DND-41 (cell line): ENCODE measurements at regions not wholly inside any gene's neighbourhood (a gene's known extent, or its start where the extent isn't known, plus 50 kb on each side); places are given as distances from the start of the nearest gene placed in this dataset.

Experiments used
- ATAC-seq: fragments of 200-7000 bp; cut with Tn5 transposase; 3 replicates; pipeline ENCODE4 v1.9.1; 2021; ENCODE audit warnings: low read depth; ENCODE audit not compliant: insufficient read depth
- DNase-seq: peaks from one replicate; pipeline ENCODE4 v3.0.0-alpha.2; 2020
- H2AFZ ChIP-seq: 2 replicates; pipeline ENCODE4 v1.6.0; 2012; ENCODE audit warnings: low read depth, low read length
- H3K27ac ChIP-seq: 2 replicates; pipeline ENCODE4 v1.5.1; 2012; ENCODE audit warnings: low read length, inconsistent platforms
- H3K27me3 ChIP-seq: fragments of 200-600 bp; sonication (generic); 2 replicates; pipeline ENCODE4 v1.6.0; 2012; ENCODE audit warnings: low read length, mild to moderate bottlenecking, inconsistent platforms; ENCODE audit not compliant: insufficient read depth, poor library complexity
- H3K36me3 ChIP-seq: 2 replicates; pipeline ENCODE4 v1.5.1; 2012; ENCODE audit warnings: low read length, inconsistent platforms; ENCODE audit not compliant: insufficient read depth
- H3K4me1 ChIP-seq: 2 replicates; pipeline ENCODE4 v1.5.1; 2012; ENCODE audit warnings: mild to moderate bottlenecking, low read length; ENCODE audit not compliant: insufficient read depth
- H3K4me2 ChIP-seq: 2 replicates; pipeline ENCODE4 v1.6.0; 2012; ENCODE audit warnings: mild to moderate bottlenecking, moderate library complexity, low read length, inconsistent platforms; ENCODE audit not compliant: insufficient read depth
- H3K4me3 ChIP-seq, 2 experiments: fragments of 200-600 bp in 1 of 2; shearing (Covaris generic) in 1 of 2; 2 replicates each; pipeline ENCODE4 v1.5.1; 2012 to 2016; ENCODE audit warnings: inconsistent platforms in 2 of 2, low read length in 2 of 2, mild to moderate bottlenecking in 2 of 2, low read depth in 1 of 2, moderate library complexity in 1 of 2
- H3K79me2 ChIP-seq: 2 replicates; pipeline ENCODE4 v1.6.0; 2012; ENCODE audit warnings: low read length, inconsistent platforms; ENCODE audit not compliant: insufficient read depth
- H3K9ac ChIP-seq: 2 replicates; pipeline ENCODE4 v1.6.0; 2012; ENCODE audit warnings: low read depth, mild to moderate bottlenecking, inconsistent platforms, low read length, moderate library complexity
- H3K9me3 ChIP-seq: 2 replicates; pipeline ENCODE4 v1.5.1; 2012; ENCODE audit warnings: low read length, moderate library complexity, mild to moderate bottlenecking, inconsistent platforms; ENCODE audit not compliant: insufficient read depth, severe bottlenecking
- H4K20me1 ChIP-seq: 2 replicates; pipeline ENCODE4 v1.6.0; 2012; ENCODE audit warnings: low read length; ENCODE audit not compliant: insufficient read depth
- EZH2 ChIP-seq: IDR thresholded peaks from 3 replicates; pipeline ENCODE4 v1.6.1; 2012; ENCODE audit warnings: borderline replicate concordance, low read depth, mild to moderate bottlenecking, moderate library complexity, low read length, inconsistent platforms; ENCODE audit not compliant: severe bottlenecking
- TF ChIP-seq, protein P1 (sequence below): IDR thresholded peaks from 2 replicates; pipeline ENCODE4 v1.5.1; 2012; ENCODE audit warnings: borderline replicate concordance, low read length, moderate library complexity, mild to moderate bottlenecking; ENCODE audit not compliant: poor library complexity, severe bottlenecking; ENCODE audit errors: extremely low read depth

- H3K4me3 ChIP-seq: no peak overlapping the region
- no peak for ATAC-seq
- H2AFZ ChIP-seq: no peak overlapping the region
- no peaks in the 10 kb centered on the region for H3K4me1 ChIP-seq
- DNase-seq: no peak
- H3K4me2 ChIP-seq: no peak overlapping the region
- H3K9me3 ChIP-seq: no peaks in the 10 kb centered on the region
- H3K36me3 ChIP-seq: no peaks in the 10 kb centered on the region
- H4K20me1 ChIP-seq: no peaks in the 10 kb centered on the region
- peaks cover 11% of the 10 kb centered on the region for H3K27me3 ChIP-seq
- H3K27ac ChIP-seq: no peak overlapping the region
- no peaks in the 10 kb centered on the region for H3K79me2 ChIP-seq
- TF ChIP-seq, protein P1, sequence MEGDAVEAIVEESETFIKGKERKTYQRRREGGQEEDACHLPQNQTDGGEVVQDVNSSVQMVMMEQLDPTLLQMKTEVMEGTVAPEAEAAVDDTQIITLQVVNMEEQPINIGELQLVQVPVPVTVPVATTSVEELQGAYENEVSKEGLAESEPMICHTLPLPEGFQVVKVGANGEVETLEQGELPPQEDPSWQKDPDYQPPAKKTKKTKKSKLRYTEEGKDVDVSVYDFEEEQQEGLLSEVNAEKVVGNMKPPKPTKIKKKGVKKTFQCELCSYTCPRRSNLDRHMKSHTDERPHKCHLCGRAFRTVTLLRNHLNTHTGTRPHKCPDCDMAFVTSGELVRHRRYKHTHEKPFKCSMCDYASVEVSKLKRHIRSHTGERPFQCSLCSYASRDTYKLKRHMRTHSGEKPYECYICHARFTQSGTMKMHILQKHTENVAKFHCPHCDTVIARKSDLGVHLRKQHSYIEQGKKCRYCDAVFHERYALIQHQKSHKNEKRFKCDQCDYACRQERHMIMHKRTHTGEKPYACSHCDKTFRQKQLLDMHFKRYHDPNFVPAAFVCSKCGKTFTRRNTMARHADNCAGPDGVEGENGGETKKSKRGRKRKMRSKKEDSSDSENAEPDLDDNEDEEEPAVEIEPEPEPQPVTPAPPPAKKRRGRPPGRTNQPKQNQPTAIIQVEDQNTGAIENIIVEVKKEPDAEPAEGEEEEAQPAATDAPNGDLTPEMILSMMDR: no peak
- no peak for TF ChIP-seq EZH2
- H3K9ac ChIP-seq: no peak overlapping the region
Measured at GRCh38 chr20:60728705-60729104, 523.4 kb upstream of the CDH4 start.

GRCh38 chr20:60729135-60729900, 522.7 kb upstream of the CDH4 start:
- no peaks in the 10 kb centered on the region for H4K20me1 ChIP-seq
- no peak overlapping the region for H2AFZ ChIP-seq
- no peaks in the 10 kb centered on the region for H3K79me2 ChIP-seq
- no peaks in the 10 kb centered on the region for H3K36me3 ChIP-seq
- H3K27me3 ChIP-seq: peaks cover 8% of the 10 kb centered on the region
- H3K9ac ChIP-seq: no peak overlapping the region
- no peak for ATAC-seq
- H3K4me1 ChIP-seq: no peaks in the 10 kb centered on the region
- no peak overlapping the region for H3K27ac ChIP-seq
- no peaks in the 10 kb centered on the region for H3K9me3 ChIP-seq
- DNase-seq: no peak
- no peak for TF ChIP-seq EZH2
- TF ChIP-seq, protein P1: no peak
- H3K4me2 ChIP-seq: no peak overlapping the region
- no peak overlapping the region for H3K4me3 ChIP-seq

- Histone ChIP-seq H3K9me3 (no peaks in the 10 kb centered on the region), H3K79me2 (no peaks in the 10 kb centered on the region), H3K9ac (no peak overlapping the region), H3K27ac (no peak overlapping the region), H3K4me1 (no peaks in the 10 kb centered on the region), H3K27me3 (no peaks in the 10 kb centered on the region), H3K36me3 (no peaks in the 10 kb centered on the region), H3K4me3 (no peak overlapping the region), H3K4me2 (no peak overlapping the region), H2AFZ (no peak overlapping the region), H4K20me1 (no peaks in the 10 kb centered on the region)
- DNase-seq (no peak), ATAC-seq (no peak)
- no peak for TF ChIP-seq EZH2
- TF ChIP-seq, protein P1: no peak
Measured at GRCh38 chr20:60732322-60732721, 519.7 kb upstream of the CDH4 start.
